Transverse colon (tissue), 4 donors: ENCODE measurements at regions not wholly inside any gene's neighbourhood (a gene's known extent, or its start where the extent isn't known, plus 50 kb on each side); places are given as distances from the start of the nearest gene placed in this dataset.
"Not testable (repeated sequence)": the region's sequence is repeated elsewhere in the genome, so short reads cannot be mapped to it uniquely, and the experiment has no call there.

Source experiments
- DNase-seq: peaks from one replicate; pipeline ENCODE4 v3.0.0-alpha.2; 2019
- H3K27ac ChIP-seq, 4 donors: fragments of 200-600 bp; sonication (generic); 2 replicates each; pipeline ENCODE4 v1.5.1; 2016 to 2018; ENCODE audit warnings: inconsistent platforms in 4 of 4
- H3K27me3 ChIP-seq: fragments of 200-600 bp; sonication (generic); 2 replicates; pipeline ENCODE4 v1.5.1; 2017; ENCODE audit warnings: inconsistent platforms
- H3K36me3 ChIP-seq, 4 donors: fragments of 200-600 bp; sonication (generic); 2 replicates each; pipeline ENCODE4 v1.5.1; 2017 to 2019; ENCODE audit warnings: inconsistent platforms in 4 of 4
- H3K4me1 ChIP-seq, 4 donors: fragments of 200-600 bp; sonication (generic); 2 replicates each; pipeline ENCODE4 v1.5.1; 2017 to 2020; ENCODE audit warnings: inconsistent platforms in 4 of 4
- H3K4me3 ChIP-seq, 4 donors: fragments of 200-600 bp; sonication (generic); 1 replicate in 1 of 4; 2 replicates in 3 of 4; pipeline versions ENCODE4 v1.5.1 to v1.6.1; 2017 to 2019; ENCODE audit warnings: inconsistent platforms in 4 of 4
- H3K9me3 ChIP-seq, 2 donors: fragments of 200-600 bp; sonication (generic); 2 replicates each; pipeline ENCODE4 v1.5.1; 2017 to 2019; ENCODE audit warnings: inconsistent platforms in 2 of 2
- EP300 ChIP-seq: sonication (generic); formaldehyde crosslinking; IDR thresholded peaks from one replicate; pipeline ENCODE4 v1.6.1; 2017; ENCODE audit warnings: antibody characterized with exemption, low read depth
- POLR2A ChIP-seq: fragments of 450-650 bp; IDR thresholded peaks from one replicate; pipeline ENCODE4 v1.6.1; 2016; ENCODE audit warnings: antibody characterized with exemption, mild to moderate bottlenecking, moderate library complexity
- POLR2AphosphoS5 ChIP-seq, 3 donors: sonication (generic); formaldehyde crosslinking; IDR thresholded peaks; one replicate each; pipeline ENCODE4 v1.6.1; 2016; ENCODE audit warnings: antibody characterized with exemption in 3 of 3
- WGBS, 2 donors: methylation state at CpG; one replicate each; pipeline ENCODE4 v1.1.5; 2018; ENCODE audit warnings: low coverage in 1 of 2; 5-methylcytosine and 5-hydroxymethylcytosine counted together
- in situ Hi-C, 4 donors: fragments of 200-750 bp; cut with MboI; loops; one replicate each; pipeline versions ENCODE4 v1.15.0 to v1.15.1; 2017; ENCODE audit warnings: low sequenced_read_pairs in 3 of 4, low pct_ligation_motif_present in 1 of 4, low pct_unique_long_range_greater_than_20kb in 1 of 4
- intact Hi-C: fragments of 100-400 bp; cut with DNase I; formaldehyde crosslinking; loops from one replicate; pipeline ENCODE4 v1.15.1; 2023; ENCODE audit warnings: low total_unique reads
- TF ChIP-seq, protein P1 (sequence below), 5 experiments: fragments of 200-600 bp in 3 of 5; fragments of 450-650 bp in 2 of 5; sonication (generic) in 3 of 5; IDR thresholded peaks; 1 replicate in 2 of 5; 2 replicates in 3 of 5; pipeline ENCODE4 v1.5.1; 2016 to 2017; ENCODE audit warnings: antibody characterized with exemption in 5 of 5, inconsistent platforms in 3 of 5, mild to moderate bottlenecking in 2 of 5, moderate library complexity in 1 of 5

DNA sequence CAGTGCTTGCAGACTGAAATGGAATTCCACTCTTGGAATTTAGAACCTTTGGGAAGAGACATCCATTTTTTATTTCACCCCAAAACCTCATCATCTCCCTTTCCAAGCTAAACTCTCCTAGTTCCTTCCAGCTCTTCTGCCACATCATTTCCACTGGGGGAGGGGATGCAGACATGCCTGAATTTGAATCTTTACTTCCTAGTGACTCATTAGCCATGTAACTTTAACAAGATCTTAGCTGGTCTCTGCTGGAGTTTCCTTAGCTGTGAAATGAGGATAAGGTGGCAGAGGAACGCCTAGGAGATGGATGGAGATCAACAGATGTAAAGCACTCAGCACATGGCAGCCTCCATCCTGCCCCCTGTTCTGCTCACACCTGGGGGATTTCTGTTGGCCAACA lies 266.8 kb downstream of the EN1 start:
- TF ChIP-seq POLR2A (no peak), EP300 (no peak), POLR2AphosphoS5 (IDR thresholded peaks at IDR 0.05) (no peak)
- TF ChIP-seq, protein P1, sequence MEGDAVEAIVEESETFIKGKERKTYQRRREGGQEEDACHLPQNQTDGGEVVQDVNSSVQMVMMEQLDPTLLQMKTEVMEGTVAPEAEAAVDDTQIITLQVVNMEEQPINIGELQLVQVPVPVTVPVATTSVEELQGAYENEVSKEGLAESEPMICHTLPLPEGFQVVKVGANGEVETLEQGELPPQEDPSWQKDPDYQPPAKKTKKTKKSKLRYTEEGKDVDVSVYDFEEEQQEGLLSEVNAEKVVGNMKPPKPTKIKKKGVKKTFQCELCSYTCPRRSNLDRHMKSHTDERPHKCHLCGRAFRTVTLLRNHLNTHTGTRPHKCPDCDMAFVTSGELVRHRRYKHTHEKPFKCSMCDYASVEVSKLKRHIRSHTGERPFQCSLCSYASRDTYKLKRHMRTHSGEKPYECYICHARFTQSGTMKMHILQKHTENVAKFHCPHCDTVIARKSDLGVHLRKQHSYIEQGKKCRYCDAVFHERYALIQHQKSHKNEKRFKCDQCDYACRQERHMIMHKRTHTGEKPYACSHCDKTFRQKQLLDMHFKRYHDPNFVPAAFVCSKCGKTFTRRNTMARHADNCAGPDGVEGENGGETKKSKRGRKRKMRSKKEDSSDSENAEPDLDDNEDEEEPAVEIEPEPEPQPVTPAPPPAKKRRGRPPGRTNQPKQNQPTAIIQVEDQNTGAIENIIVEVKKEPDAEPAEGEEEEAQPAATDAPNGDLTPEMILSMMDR (IDR thresholded peaks at IDR 0.05), result no peak
- Histone ChIP-seq H3K9me3 (no peaks in the 10 kb centered on the region), H3K36me3 (no peaks in the 10 kb centered on the region), H3K4me3 (no peak overlapping the region), H3K27ac (no peak overlapping the region), H3K4me1 (no peaks in the 10 kb centered on the region), H3K27me3 (no peaks in the 10 kb centered on the region)
- no peak for DNase-seq
- intact Hi-C loops (no loop called here), in situ Hi-C loops (no loop called here)
- WGBS, 2 donors, result 57% methylated on average over 1 of the region's 1 CpG; no CpG with 5 or more reads in 1 of the 2 donors

DNA sequence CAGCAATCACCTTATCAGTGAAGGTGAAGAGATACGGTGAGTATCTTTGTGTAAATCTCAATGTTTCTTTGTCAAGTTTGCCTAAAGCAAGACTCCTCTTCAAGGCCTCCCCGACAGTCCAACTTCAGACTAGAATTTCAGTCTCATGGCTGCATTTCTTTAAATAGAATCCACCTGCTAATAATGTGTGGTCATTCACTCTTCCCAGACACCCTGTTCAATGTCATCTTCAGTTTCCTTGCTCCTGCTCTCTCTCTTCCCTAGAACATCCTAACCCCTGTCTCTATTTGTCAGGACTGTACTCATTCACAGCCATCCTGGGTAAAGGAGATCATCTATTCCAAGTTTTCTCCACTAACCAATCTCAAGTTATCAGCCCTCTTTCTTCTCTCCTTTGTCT lies 267.3 kb downstream of the EN1 start:
- no peak for DNase-seq
- Histone ChIP-seq H3K27me3 (no peaks in the 10 kb centered on the region), H3K4me1 (no peaks in the 10 kb centered on the region), H3K27ac (no peak overlapping the region), H3K9me3 (no peaks in the 10 kb centered on the region), H3K4me3 (no peak overlapping the region), H3K36me3 (no peaks in the 10 kb centered on the region)
- WGBS, 2 donors, result 82 to 86% methylated on average over 1 to 2 of the region's 2 CpGs
- in situ Hi-C loops, result no loop called here
- TF ChIP-seq, protein P1 (IDR thresholded peaks at IDR 0.05), result no peak
- TF ChIP-seq POLR2AphosphoS5 (IDR thresholded peaks at IDR 0.05), result no peak
- TF ChIP-seq POLR2A, result no peak
- no peak for TF ChIP-seq EP300
- intact Hi-C loops, result no loop called here

DNA sequence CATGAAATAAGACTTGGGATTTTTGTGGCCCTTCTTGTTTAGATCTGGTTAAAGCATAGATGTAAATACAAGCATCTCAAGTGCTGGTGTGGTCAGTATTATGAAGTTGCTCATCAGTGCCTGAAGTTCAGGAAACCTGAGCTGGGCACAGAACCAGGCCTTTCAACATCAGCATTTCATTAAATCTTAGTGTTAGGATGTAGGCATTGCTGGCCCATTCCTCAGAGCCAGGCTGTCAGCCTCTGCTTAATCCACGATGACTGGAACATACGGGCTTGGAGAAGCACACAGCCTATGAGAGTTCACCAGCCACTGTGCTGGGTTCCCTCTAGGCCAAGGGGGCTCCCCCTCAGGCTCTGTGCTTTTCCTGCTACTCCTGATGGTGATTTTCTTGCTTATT lies 270.2 kb downstream of the EN1 start:
- H3K9me3 ChIP-seq, result no peaks in the 10 kb centered on the region
- no peak for DNase-seq
- no peak overlapping the region for H3K4me3 ChIP-seq
- in situ Hi-C loops (no loop called here), intact Hi-C loops (no loop called here)
- 74% methylated on average over 2 of the region's 2 CpGs; no CpG with 5 or more reads in 1 of the 2 donors for WGBS, 2 donors
- no peaks in the 10 kb centered on the region for H3K27me3 ChIP-seq
- no peak overlapping the region for H3K27ac ChIP-seq
- no peaks in the 10 kb centered on the region for H3K36me3 ChIP-seq
- H3K4me1 ChIP-seq, result no peaks in the 10 kb centered on the region
- TF ChIP-seq POLR2AphosphoS5 (IDR thresholded peaks at IDR 0.05) (no peak), EP300 (no peak), POLR2A (no peak)
- TF ChIP-seq, protein P1 (IDR thresholded peaks at IDR 0.05), result no peak

DNA sequence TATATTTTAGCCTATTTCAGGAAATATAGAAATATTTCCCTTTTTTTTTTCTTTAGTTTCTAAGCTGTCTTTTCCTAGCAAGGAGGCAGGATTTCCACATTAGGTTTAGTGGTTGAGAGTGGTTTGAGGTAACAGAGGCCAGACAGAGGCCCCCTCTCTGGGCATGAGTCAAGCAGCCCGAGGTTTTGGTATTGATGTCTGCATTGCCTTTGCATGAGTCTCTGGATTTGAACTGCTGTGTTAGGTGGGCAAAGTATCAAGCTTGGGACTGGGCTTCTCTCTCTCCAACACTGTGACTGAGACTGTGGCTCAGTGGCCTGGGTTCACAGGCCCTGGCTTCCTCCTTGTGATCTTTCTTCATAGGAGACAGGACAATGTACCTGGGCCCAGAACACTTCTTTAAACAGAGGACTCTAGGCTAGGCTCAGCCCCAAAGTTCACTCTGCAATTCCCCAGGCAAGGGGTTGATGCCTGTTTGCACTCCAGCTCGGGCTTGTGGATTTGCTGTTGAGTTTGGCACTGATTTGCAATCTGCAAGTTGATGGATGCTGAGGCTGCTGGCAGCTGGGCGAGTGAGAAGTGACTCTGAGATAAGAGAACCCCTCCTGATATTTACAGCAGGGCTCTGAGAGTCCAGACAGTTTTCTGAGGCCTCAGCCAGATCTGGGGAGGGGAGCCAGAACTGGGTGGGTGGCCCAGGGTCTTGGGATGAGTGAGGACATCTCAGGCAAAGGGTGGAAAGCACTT lies 271.2 kb downstream of the EN1 start:
- intact Hi-C loops (no loop called here), in situ Hi-C loops (no loop called here)
- no peaks in the 10 kb centered on the region for H3K36me3 ChIP-seq
- no peaks in the 10 kb centered on the region for H3K4me1 ChIP-seq
- TF ChIP-seq POLR2A (no peak), EP300 (no peak), POLR2AphosphoS5 (IDR thresholded peaks at IDR 0.05) (no peak)
- TF ChIP-seq, protein P1 (IDR thresholded peaks at IDR 0.05), result no peak
- no peak overlapping the region for H3K27ac ChIP-seq
- H3K4me3 ChIP-seq, result no peak overlapping the region
- WGBS, 2 donors, result 31 to 89% methylated on average over 1 to 3 of the region's 3 CpGs
- DNase-seq, result no peak
- no peaks in the 10 kb centered on the region for H3K9me3 ChIP-seq
- H3K27me3 ChIP-seq, result no peaks in the 10 kb centered on the region

GRCh38 chr2:118572380-118572779 lies 275.1 kb downstream of the EN1 start:
- WGBS, 2 donors, result 89 to 100% methylated on average over 2 to 6 of the region's 6 CpGs
- in situ Hi-C loops, intact Hi-C loops, H3K27ac ChIP-seq, H3K9me3 ChIP-seq, H3K27me3 ChIP-seq, H3K4me3 ChIP-seq, DNase-seq, H3K36me3 ChIP-seq, H3K4me1 ChIP-seq: not testable (repeated sequence)
